ENCODE measurements at regions not wholly inside any gene's neighbourhood (a gene's known extent, or its start where the extent isn't known, plus 50 kb on each side); places are given as distances from the start of the nearest gene placed in this dataset.

DNA sequence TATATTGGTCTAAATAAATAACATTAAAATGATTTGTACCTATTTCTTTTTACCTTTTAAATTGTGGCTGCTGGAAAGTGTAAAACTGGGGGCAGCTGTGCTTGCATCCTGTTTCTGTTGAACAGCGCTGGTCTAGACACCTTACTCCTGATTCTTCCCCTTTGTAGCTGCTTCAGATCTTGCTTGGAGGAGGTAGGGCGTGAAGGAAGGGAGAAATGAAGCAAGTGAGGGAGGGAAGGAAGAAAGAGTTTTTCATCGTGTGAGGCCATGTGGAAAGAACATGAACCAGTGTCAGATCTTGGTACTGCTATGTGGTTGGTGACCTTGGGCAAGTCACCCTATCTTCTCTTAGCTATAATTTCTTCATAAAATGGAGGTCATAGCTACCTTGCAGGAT, 89.0 kb upstream of the SEC11C start:
- TF ChIP-seq ARNTL (CRISPR knock-in tag; IDR thresholded peaks at IDR 0.05; ENCODE audit: borderline replicate concordance, low read depth) (no peak), ZFP30 (CRISPR knock-in tag; IDR thresholded peaks at IDR 0.05) (no peak), TOX (CRISPR knock-in tag; IDR thresholded peaks at IDR 0.05; ENCODE audit: borderline replicate concordance) (no peak), ZFP3 (CRISPR knock-in tag; IDR thresholded peaks at IDR 0.05) (no peak), ZNF8 (CRISPR knock-in tag; IDR thresholded peaks at IDR 0.05) (no peak), ZNF565 (CRISPR knock-in tag; conservative IDR thresholded peaks at IDR 0.05; ENCODE audit: low read depth) (no peak), ZNF70 (CRISPR knock-in tag; IDR thresholded peaks at IDR 0.05) (no peak), RARB (CRISPR knock-in tag; IDR thresholded peaks at IDR 0.05) (no peak), SNAI2 (CRISPR knock-in tag; IDR thresholded peaks at IDR 0.05) (no peak)
- TF ChIP-seq, protein P1, sequence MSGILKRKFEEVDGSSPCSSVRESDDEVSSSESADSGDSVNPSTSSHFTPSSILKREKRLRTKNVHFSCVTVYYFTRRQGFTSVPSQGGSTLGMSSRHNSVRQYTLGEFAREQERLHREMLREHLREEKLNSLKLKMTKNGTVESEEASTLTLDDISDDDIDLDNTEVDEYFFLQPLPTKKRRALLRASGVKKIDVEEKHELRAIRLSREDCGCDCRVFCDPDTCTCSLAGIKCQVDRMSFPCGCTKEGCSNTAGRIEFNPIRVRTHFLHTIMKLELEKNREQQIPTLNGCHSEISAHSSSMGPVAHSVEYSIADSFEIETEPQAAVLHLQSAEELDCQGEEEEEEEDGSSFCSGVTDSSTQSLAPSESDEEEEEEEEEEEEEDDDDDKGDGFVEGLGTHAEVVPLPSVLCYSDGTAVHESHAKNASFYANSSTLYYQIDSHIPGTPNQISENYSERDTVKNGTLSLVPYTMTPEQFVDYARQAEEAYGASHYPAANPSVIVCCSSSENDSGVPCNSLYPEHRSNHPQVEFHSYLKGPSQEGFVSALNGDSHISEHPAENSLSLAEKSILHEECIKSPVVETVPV (CRISPR knock-in tag; IDR thresholded peaks at IDR 0.05), result no peak
- TF ChIP-seq, protein P2, sequence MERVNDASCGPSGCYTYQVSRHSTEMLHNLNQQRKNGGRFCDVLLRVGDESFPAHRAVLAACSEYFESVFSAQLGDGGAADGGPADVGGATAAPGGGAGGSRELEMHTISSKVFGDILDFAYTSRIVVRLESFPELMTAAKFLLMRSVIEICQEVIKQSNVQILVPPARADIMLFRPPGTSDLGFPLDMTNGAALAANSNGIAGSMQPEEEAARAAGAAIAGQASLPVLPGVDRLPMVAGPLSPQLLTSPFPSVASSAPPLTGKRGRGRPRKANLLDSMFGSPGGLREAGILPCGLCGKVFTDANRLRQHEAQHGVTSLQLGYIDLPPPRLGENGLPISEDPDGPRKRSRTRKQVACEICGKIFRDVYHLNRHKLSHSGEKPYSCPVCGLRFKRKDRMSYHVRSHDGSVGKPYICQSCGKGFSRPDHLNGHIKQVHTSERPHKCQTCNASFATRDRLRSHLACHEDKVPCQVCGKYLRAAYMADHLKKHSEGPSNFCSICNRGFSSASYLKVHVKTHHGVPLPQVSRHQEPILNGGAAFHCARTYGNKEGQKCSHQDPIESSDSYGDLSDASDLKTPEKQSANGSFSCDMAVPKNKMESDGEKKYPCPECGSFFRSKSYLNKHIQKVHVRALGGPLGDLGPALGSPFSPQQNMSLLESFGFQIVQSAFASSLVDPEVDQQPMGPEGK (CRISPR knock-in tag; IDR thresholded peaks at IDR 0.05; ENCODE audit: borderline replicate concordance), result no peak
- TF ChIP-seq, protein P3, sequence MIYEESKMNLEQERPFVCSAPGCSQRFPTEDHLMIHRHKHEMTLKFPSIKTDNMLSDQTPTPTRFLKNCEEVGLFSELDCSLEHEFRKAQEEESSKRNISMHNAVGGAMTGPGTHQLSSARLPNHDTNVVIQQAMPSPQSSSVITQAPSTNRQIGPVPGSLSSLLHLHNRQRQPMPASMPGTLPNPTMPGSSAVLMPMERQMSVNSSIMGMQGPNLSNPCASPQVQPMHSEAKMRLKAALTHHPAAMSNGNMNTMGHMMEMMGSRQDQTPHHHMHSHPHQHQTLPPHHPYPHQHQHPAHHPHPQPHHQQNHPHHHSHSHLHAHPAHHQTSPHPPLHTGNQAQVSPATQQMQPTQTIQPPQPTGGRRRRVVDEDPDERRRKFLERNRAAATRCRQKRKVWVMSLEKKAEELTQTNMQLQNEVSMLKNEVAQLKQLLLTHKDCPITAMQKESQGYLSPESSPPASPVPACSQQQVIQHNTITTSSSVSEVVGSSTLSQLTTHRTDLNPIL (CRISPR knock-in tag; IDR thresholded peaks at IDR 0.05; ENCODE audit: low read depth), result no peak
- TF ChIP-seq, protein P4, sequence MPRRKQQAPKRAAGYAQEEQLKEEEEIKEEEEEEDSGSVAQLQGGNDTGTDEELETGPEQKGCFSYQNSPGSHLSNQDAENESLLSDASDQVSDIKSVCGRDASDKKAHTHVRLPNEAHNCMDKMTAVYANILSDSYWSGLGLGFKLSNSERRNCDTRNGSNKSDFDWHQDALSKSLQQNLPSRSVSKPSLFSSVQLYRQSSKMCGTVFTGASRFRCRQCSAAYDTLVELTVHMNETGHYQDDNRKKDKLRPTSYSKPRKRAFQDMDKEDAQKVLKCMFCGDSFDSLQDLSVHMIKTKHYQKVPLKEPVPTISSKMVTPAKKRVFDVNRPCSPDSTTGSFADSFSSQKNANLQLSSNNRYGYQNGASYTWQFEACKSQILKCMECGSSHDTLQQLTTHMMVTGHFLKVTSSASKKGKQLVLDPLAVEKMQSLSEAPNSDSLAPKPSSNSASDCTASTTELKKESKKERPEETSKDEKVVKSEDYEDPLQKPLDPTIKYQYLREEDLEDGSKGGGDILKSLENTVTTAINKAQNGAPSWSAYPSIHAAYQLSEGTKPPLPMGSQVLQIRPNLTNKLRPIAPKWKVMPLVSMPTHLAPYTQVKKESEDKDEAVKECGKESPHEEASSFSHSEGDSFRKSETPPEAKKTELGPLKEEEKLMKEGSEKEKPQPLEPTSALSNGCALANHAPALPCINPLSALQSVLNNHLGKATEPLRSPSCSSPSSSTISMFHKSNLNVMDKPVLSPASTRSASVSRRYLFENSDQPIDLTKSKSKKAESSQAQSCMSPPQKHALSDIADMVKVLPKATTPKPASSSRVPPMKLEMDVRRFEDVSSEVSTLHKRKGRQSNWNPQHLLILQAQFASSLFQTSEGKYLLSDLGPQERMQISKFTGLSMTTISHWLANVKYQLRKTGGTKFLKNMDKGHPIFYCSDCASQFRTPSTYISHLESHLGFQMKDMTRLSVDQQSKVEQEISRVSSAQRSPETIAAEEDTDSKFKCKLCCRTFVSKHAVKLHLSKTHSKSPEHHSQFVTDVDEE (CRISPR knock-in tag; IDR thresholded peaks at IDR 0.05), result no peak
- TF ChIP-seq, protein P5, sequence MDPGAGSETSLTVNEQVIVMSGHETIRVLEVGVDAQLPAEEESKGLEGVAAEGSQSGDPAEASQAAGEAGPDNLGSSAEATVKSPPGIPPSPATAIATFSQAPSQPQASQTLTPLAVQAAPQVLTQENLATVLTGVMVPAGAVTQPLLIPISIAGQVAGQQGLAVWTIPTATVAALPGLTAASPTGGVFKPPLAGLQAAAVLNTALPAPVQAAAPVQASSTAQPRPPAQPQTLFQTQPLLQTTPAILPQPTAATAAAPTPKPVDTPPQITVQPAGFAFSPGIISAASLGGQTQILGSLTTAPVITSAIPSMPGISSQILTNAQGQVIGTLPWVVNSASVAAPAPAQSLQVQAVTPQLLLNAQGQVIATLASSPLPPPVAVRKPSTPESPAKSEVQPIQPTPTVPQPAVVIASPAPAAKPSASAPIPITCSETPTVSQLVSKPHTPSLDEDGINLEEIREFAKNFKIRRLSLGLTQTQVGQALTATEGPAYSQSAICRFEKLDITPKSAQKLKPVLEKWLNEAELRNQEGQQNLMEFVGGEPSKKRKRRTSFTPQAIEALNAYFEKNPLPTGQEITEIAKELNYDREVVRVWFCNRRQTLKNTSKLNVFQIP (CRISPR knock-in tag; IDR thresholded peaks at IDR 0.05; ENCODE audit: borderline replicate concordance, low read depth), result no peak

Measured in SK-N-SH treated with all-trans-retinoic acid at 6 μM for 48 hours (cell line).